Esophagus muscularis mucosa (tissue), 4 donors: ENCODE measurements at regions not wholly inside any gene's neighbourhood (a gene's known extent, or its start where the extent isn't known, plus 50 kb on each side); places are given as distances from the start of the nearest gene placed in this dataset.
"Not testable (repeated sequence)": the region's sequence is repeated elsewhere in the genome, so short reads cannot be mapped to it uniquely, and the experiment has no call there.

ENCODE experiments used
- DNase-seq: peaks from one replicate; pipeline ENCODE4 v3.0.0-alpha.2; 2017; ENCODE audit errors: extremely low spot score
- H3K27ac ChIP-seq, 4 donors: fragments of 200-600 bp; sonication (generic); replicated peaks in 1 of 4; 1 replicate in 3 of 4; 2 replicates in 1 of 4; pipeline ENCODE4 v1.5.1; 2016 to 2019; ENCODE audit warnings: mild to moderate bottlenecking in 1 of 4
- H3K27me3 ChIP-seq, 4 donors: fragments of 200-600 bp; sonication (generic); one replicate each; pipeline versions ENCODE4 v1.5.1 to v1.6.0; 2016 to 2019
- H3K36me3 ChIP-seq, 4 donors: fragments of 200-600 bp; sonication (generic); one replicate each; pipeline ENCODE4 v1.5.1; 2016 to 2019
- H3K4me1 ChIP-seq, 4 donors: fragments of 200-600 bp; sonication (generic); one replicate each; pipeline ENCODE4 v1.5.1; 2016 to 2019
- H3K4me3 ChIP-seq, 4 donors: fragments of 200-600 bp; sonication (generic); 1 replicate in 2 of 4; 2 replicates in 2 of 4; pipeline ENCODE4 v1.5.1; 2016 to 2019; ENCODE audit warnings: mild to moderate bottlenecking in 4 of 4, moderate library complexity in 1 of 4
- H3K9me3 ChIP-seq, 4 donors: fragments of 200-600 bp; sonication (generic); 1 replicate in 3 of 4; 2 replicates in 1 of 4; pipeline ENCODE4 v1.5.1; 2016 to 2019
- EP300 ChIP-seq: sonication (generic); formaldehyde crosslinking; IDR thresholded peaks from one replicate; pipeline ENCODE4 v1.6.1; 2017; ENCODE audit warnings: antibody characterized with exemption
- POLR2A ChIP-seq: fragments of 450-650 bp; IDR thresholded peaks from one replicate; pipeline ENCODE4 v1.6.1; 2017; ENCODE audit warnings: antibody characterized with exemption, moderate library complexity, mild to moderate bottlenecking, low read depth
- POLR2AphosphoS5 ChIP-seq, 2 donors: sonication (generic); formaldehyde crosslinking; IDR thresholded peaks; one replicate each; pipeline ENCODE4 v1.6.1; 2017; ENCODE audit warnings: antibody characterized with exemption in 2 of 2
- WGBS: methylation state at CpG from one replicate; pipeline ENCODE4 v1.1.5; 2018; 5-methylcytosine and 5-hydroxymethylcytosine counted together
- intact Hi-C: fragments of 100-400 bp; cut with DNase I; formaldehyde crosslinking; loops from one replicate; pipeline ENCODE4 v1.15.1; 2023
- TF ChIP-seq, protein P1 (sequence below), 3 experiments: fragments of 200-600 bp in 2 of 3; fragments of 450-650 bp in 1 of 3; sonication (generic) in 2 of 3; IDR thresholded peaks; one replicate each; pipeline ENCODE4 v1.5.1; 2017 to 2019; ENCODE audit warnings: antibody characterized with exemption in 3 of 3, mild to moderate bottlenecking in 2 of 3, moderate library complexity in 1 of 3

DNA sequence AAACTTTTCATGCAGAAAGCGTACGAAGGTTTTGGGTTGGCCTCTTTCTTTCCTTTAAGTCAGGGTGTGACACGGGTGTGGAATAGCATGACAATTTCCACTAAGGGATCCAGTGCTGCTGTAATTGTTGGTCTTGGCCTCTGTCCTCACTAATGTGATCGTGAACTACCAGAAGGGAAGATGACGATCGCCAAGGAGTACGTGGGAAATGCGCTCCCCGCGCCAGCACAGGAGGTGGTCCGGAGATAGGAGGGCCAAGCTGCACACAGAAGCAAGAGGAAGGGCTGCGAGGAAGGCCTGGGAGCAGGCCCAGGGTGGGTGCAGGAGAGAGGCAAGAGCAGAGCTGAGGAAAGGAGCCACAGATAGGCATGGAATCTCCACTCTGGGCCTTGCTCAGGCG is 79.7 kb upstream of the PODXL start:
- no peak overlapping the region for H3K4me3 ChIP-seq
- H3K4me1 ChIP-seq = peaks cover 0 to 6% (median 0%) of the 10 kb centered on the region in 4 donors
- no peak overlapping the region for H3K27ac ChIP-seq
- no peaks in the 10 kb centered on the region for H3K36me3 ChIP-seq
- whole genome bisulfite sequencing = 65% methylated on average over 13 of the region's 13 CpGs
- TF ChIP-seq, protein P1, sequence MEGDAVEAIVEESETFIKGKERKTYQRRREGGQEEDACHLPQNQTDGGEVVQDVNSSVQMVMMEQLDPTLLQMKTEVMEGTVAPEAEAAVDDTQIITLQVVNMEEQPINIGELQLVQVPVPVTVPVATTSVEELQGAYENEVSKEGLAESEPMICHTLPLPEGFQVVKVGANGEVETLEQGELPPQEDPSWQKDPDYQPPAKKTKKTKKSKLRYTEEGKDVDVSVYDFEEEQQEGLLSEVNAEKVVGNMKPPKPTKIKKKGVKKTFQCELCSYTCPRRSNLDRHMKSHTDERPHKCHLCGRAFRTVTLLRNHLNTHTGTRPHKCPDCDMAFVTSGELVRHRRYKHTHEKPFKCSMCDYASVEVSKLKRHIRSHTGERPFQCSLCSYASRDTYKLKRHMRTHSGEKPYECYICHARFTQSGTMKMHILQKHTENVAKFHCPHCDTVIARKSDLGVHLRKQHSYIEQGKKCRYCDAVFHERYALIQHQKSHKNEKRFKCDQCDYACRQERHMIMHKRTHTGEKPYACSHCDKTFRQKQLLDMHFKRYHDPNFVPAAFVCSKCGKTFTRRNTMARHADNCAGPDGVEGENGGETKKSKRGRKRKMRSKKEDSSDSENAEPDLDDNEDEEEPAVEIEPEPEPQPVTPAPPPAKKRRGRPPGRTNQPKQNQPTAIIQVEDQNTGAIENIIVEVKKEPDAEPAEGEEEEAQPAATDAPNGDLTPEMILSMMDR (IDR thresholded peaks at IDR 0.05) = no peak
- TF ChIP-seq EP300 (no peak), POLR2A (no peak), POLR2AphosphoS5 (IDR thresholded peaks at IDR 0.05) (peak in 1 of 2 donors; percentile 43)
- no peaks in the 10 kb centered on the region for H3K27me3 ChIP-seq
- intact Hi-C loops = no loop called here
- DNase-seq = no peak
- H3K9me3 ChIP-seq = no peaks in the 10 kb centered on the region

DNA sequence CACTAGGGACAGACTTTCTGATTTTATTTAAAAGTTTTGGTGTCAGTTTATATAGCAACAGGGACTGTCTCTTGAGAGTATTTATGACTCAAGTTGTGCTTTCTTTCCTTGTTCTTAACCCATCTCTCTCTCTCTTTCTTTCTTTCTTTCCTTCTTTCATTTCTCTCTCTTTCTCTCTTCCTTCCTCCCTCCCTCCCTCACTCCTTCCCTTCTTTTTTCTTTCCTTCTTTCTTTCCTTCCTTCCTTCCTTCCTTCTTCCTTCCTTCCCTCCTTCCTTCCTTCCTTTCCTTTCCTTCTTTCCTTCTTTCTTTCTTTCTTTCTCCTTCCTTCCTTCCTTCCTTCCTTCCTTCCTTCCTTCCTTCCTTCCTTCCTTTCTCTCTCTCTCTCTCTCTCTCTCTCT is 77.8 kb upstream of the PODXL start:
- H3K36me3 ChIP-seq, H3K27ac ChIP-seq, H3K27me3 ChIP-seq, intact Hi-C loops, H3K4me3 ChIP-seq, DNase-seq, H3K9me3 ChIP-seq: not testable (repeated sequence)
- H3K4me1 ChIP-seq = peaks cover 7 to 20% (median 9%) of the 10 kb centered on the region in 4 donors

DNA sequence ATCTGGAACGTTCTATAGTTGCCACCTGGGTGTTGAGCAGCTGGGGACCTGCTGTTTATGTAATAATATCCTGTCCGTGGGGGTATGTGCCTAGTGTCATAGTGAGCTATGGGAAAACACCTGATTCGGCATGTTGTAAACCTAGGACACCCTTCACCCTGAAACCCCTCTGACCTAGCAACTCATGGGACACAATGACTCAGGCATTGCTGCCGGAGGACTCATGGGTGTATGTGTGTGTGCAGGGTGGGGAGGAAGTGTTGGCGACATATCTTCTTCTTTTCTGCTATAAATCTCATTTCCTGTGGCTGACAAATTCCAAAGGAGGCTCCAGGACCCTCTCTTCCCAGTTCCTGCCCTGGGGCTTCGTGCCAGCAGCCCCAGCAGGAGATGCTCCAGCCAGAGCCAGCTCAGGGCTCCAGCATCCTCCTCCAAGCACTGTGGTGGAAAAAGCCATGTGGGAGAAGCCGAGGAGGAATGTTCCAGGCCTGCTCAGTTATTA is 77.0 kb upstream of the PODXL start:
- H3K9me3 ChIP-seq = no peaks in the 10 kb centered on the region
- no peaks in the 10 kb centered on the region for H3K36me3 ChIP-seq
- peaks cover 13 to 28% (median 15%) of the 10 kb centered on the region in 4 donors for H3K4me1 ChIP-seq
- H3K27ac ChIP-seq = no peak overlapping the region
- intact Hi-C loops = no loop called here
- no peak overlapping the region for H3K4me3 ChIP-seq
- no peak for DNase-seq
- WGBS = 53% methylated on average over 7 of the region's 7 CpGs
- TF ChIP-seq POLR2A = no peak
- TF ChIP-seq, protein P1 (IDR thresholded peaks at IDR 0.05) = no peak
- no peak for TF ChIP-seq POLR2AphosphoS5 (IDR thresholded peaks at IDR 0.05)
- TF ChIP-seq EP300 = no peak
- no peaks in the 10 kb centered on the region for H3K27me3 ChIP-seq

DNA sequence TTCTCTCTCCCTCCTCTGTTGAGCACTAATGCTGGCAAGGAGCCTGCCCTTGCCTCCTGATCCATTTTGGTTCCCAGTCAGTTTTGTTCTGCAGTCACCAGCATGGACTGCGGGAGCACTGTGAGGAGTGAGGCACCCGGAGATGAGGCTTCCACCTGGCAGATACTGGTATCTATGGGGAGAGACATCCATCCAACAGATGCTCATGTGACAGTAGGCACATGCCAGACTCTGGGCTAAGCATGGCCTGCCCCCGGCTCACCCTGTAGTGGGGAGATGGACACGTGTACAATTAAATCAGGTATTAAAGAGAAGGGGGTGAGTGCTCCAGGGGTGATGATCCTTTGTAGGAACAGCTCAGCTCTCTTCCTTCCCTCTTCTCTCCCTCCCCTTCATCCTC is 74.0 kb upstream of the PODXL start:
- intact Hi-C loops = no loop called here
- WGBS = 90% methylated on average over 4 of the region's 4 CpGs

DNA sequence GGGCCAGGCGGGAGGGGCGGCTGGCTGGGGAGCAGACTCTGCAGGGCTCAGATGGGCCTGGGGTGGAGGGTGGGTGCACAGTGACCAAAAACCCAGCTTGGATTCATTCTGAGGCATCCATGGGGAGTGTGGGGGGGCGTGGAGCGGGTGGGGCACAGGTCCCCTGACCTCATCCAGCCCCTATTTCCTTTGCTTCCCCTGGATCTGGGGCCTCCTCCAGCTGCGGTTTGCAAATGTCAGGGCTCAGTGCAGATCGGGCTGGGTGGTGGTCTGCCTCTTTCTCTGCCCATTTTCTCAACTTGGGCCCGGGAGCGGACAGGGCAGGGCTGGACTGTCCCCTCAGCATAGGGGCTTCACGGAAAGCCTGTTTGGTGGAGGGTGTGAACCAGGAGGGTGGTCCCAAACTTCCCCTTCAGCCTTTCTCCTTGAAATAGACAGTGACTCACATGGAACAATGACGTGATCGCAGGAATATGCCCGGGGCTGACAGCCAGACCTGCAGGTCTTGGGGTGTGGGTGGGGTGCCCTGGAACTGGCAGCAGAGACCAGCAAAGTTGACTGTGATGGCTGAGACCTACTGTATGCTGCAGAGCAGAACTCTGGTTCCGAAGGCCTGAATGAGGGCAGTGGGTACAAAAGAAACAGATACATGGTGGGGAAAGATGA is 72.9 kb upstream of the PODXL start:
- Histone ChIP-seq H3K27me3 (no peaks in the 10 kb centered on the region), H3K27ac (peak overlapping the region in 1 of 4 donors; percentile 14), H3K36me3 (no peaks in the 10 kb centered on the region), H3K4me1 (peaks cover 16 to 34% (median 28%) of the 10 kb centered on the region in 4 donors), H3K9me3 (no peaks in the 10 kb centered on the region), H3K4me3 (no peak overlapping the region)
- intact Hi-C loops = no loop called here
- peak; percentile 11 to 29 for TF ChIP-seq POLR2AphosphoS5 (IDR thresholded peaks at IDR 0.05)
- TF ChIP-seq EP300 = no peak
- DNase-seq = no peak
- WGBS = 73% methylated on average over 9 of the region's 13 CpGs

More for the DNA sequence above, 74.0 kb upstream of the PODXL start:
- no peaks in the 10 kb centered on the region for H3K9me3 ChIP-seq
- H3K4me1 ChIP-seq = peaks cover 16 to 35% (median 27%) of the 10 kb centered on the region in 4 donors
- no peaks in the 10 kb centered on the region for H3K36me3 ChIP-seq
- no peak for DNase-seq
- H3K4me3 ChIP-seq = no peak overlapping the region
- no peak for TF ChIP-seq POLR2A
- TF ChIP-seq, protein P1 (IDR thresholded peaks at IDR 0.05) = no peak
- TF ChIP-seq POLR2AphosphoS5 (IDR thresholded peaks at IDR 0.05) = no peak
- no peak for TF ChIP-seq EP300
- H3K27me3 ChIP-seq = no peaks in the 10 kb centered on the region
- H3K27ac ChIP-seq = no peak overlapping the region

DNA sequence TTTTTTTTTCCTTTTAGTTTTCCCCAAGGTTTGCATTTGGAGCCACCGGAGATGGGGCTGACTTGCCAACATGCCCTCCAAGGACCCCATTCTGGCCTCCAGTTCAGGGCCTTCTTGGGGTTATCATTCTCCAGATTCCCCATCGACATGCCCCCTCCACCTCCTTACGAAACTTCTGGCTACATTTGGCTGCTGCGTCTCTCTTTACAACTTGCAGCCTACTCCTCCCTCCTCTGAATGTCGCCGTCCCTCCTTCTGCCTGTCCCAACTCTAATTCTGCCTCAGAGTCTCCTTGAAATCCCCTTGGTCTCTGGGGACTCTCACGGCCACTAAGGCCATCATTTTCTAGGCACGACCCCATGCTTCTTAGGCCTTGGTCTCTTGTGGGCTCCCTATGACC is 72.2 kb upstream of the PODXL start:
- DNase-seq = no peak
- Histone ChIP-seq H3K27me3 (no peaks in the 10 kb centered on the region), H3K27ac (peak overlapping the region in 1 of 4 donors; percentile 14), H3K4me3 (no peak overlapping the region), H3K4me1 (peaks cover 16 to 41% (median 30%) of the 10 kb centered on the region in 4 donors), H3K36me3 (no peaks in the 10 kb centered on the region), H3K9me3 (no peaks in the 10 kb centered on the region)
- no peak for TF ChIP-seq POLR2A
- TF ChIP-seq, protein P1 (IDR thresholded peaks at IDR 0.05) = no peak
- no peak for TF ChIP-seq EP300
- no peak for TF ChIP-seq POLR2AphosphoS5 (IDR thresholded peaks at IDR 0.05)
- WGBS = 65% methylated on average over 8 of the region's 8 CpGs
- intact Hi-C loops = no loop called here
